Fibroblast of the aortic adventitia (primary cell): ENCODE measurements at regions not wholly inside any gene's neighbourhood (a gene's known extent, or its start where the extent isn't known, plus 50 kb on each side); places are given as distances from the start of the nearest gene placed in this dataset.
A peak's percentile ranks its signal among the peaks of the same experiment; 100 is the strongest.

Source experiments
- DNase-seq: peaks from one replicate; pipeline ENCODE4 v3.0.0-alpha.2; 2010; ENCODE audit warnings: low read depth
- H3K4me3 ChIP-seq: 2 replicates; pipeline ENCODE4 v1.5.1; 2011; ENCODE audit warnings: low read depth, mild to moderate bottlenecking, control low read depth, low read length, moderate library complexity
- CTCF ChIP-seq: IDR thresholded peaks from 2 replicates; pipeline ENCODE4 v1.5.1; 2011; ENCODE audit warnings: mild to moderate bottlenecking, low read length, control low read depth, inconsistent platforms; ENCODE audit not compliant: insufficient read depth

- no peak overlapping the region for H3K4me3 ChIP-seq
- TF ChIP-seq CTCF: peak; percentile 73
- peak; percentile 85 for DNase-seq
These were observed 524.4 kb downstream of the MED13L start for GRCh38 chr12:115752913-115753726.

GRCh38 chr12:115752156-115752555 is 525.3 kb downstream of the MED13L start:
- TF ChIP-seq CTCF: no peak
- no peak overlapping the region for H3K4me3 ChIP-seq
- DNase-seq: peak; percentile 60

- no peak overlapping the region for H3K4me3 ChIP-seq
- DNase-seq: no peak
- no peak for TF ChIP-seq CTCF
These were observed 527.2 kb downstream of the MED13L start for GRCh38 chr12:115750340-115750739.

- H3K4me3 ChIP-seq: no peak overlapping the region
- TF ChIP-seq CTCF: no peak
- peak; percentile 57 for DNase-seq
These were observed 528.2 kb downstream of the MED13L start for GRCh38 chr12:115749071-115749841.

- no peak for DNase-seq
- no peak for TF ChIP-seq CTCF
- H3K4me3 ChIP-seq: no peak overlapping the region
These were observed 536.8 kb downstream of the MED13L start for GRCh38 chr12:115740586-115741155.

GRCh38 chr12:115737895-115738294 is 539.6 kb downstream of the MED13L start:
- H3K4me3 ChIP-seq: no peak overlapping the region
- DNase-seq: no peak
- TF ChIP-seq CTCF: no peak
